PC-3 (cell line): ENCODE measurements at regions not wholly inside any gene's neighbourhood (a gene's known extent, or its start where the extent isn't known, plus 50 kb on each side); places are given as distances from the start of the nearest gene placed in this dataset.

ENCODE experiments used
- ATAC-seq: fragments of 200-7000 bp; cut with Tn5 transposase; 2 replicates; pipeline ENCODE4 v1.9.1; 2020; ENCODE audit warnings: mild to moderate bottlenecking, moderate library complexity
- BruUV-seq: library from RNA; stranded (reverse); fragments of 400-500 nt; replicated peaks from 2 replicates; lab custom pipeline; 2021; lab: Mats Ljungman, UMichigan
- CTCF ChIA-PET: fragments of 300-600 bp; sonication (Branson Sonifier 250); formaldehyde crosslinking; loops from one replicate; lab custom pipeline; 2022; ENCODE audit warnings: antibody characterized with exemption; lab: Charles Lee
- POLR2A ChIA-PET: fragments of 300-600 bp; sonication (Branson Sonifier 250); formaldehyde crosslinking; loops from one replicate; lab custom pipeline; 2022; ENCODE audit warnings: antibody characterized with exemption; ENCODE audit not compliant: unreplicated experiment; lab: Charles Lee
- DNase-seq: peaks from one replicate; pipeline ENCODE4 v3.0.0-alpha.2; 2015
- H2AFZ ChIP-seq: fragments of 300-600 bp; sonication (generic); 2 replicates; pipeline ENCODE4 v1.6.0; 2016; ENCODE audit warnings: antibody characterized with exemption, low read length
- H3F3A ChIP-seq: fragments of 300-600 bp; sonication (generic); one replicate; pipeline ENCODE4 v1.6.0; 2017; ENCODE audit warnings: antibody characterized with exemption, low read length, control low read depth, mild to moderate bottlenecking; ENCODE audit not compliant: unreplicated experiment
- H3K27ac ChIP-seq: fragments of 300-600 bp; sonication (generic); 2 replicates; pipeline ENCODE4 v1.5.1; 2016; ENCODE audit warnings: mild to moderate bottlenecking, low read length
- H3K27me3 ChIP-seq: fragments of 300-600 bp; sonication (generic); 2 replicates; pipeline ENCODE4 v1.6.1; 2016; ENCODE audit warnings: low read length, mixed read lengths
- H3K36me3 ChIP-seq: fragments of 300-600 bp; sonication (generic); 2 replicates; pipeline ENCODE4 v1.6.1; 2016; ENCODE audit warnings: low read depth, mixed run types, low read length, mixed read lengths
- H3K4me1 ChIP-seq: fragments of 300-600 bp; sonication (generic); 2 replicates; pipeline ENCODE4 v1.5.1; 2016; ENCODE audit warnings: low read length; ENCODE audit not compliant: insufficient read depth
- H3K4me2 ChIP-seq: fragments of 300-600 bp; sonication (generic); 2 replicates; pipeline ENCODE4 v1.6.0; 2016; ENCODE audit warnings: low read length
- H3K4me3 ChIP-seq: fragments of 300-600 bp; sonication (generic); 2 replicates; pipeline ENCODE4 v1.5.1; 2016; ENCODE audit warnings: mild to moderate bottlenecking, low read length, mixed read lengths
- H3K79me2 ChIP-seq: fragments of 300-600 bp; sonication (generic); 2 replicates; pipeline ENCODE4 v1.6.1; 2017; ENCODE audit warnings: low read length, mixed read lengths
- H3K9ac ChIP-seq: fragments of 300-600 bp; sonication (generic); 2 replicates; pipeline ENCODE4 v1.6.0; 2016; ENCODE audit warnings: mild to moderate bottlenecking, low read length
- H3K9me2 ChIP-seq: fragments of 300-600 bp; sonication (generic); replicated peaks from 2 replicates; pipeline ENCODE4 v1.6.1; 2016; ENCODE audit warnings: mixed run types, low read length, mixed read lengths
- H3K9me3 ChIP-seq: fragments of 300-600 bp; sonication (generic); 2 replicates; pipeline ENCODE4 v1.6.1; 2016; ENCODE audit warnings: low read length, mixed read lengths
- H4K20me1 ChIP-seq: fragments of 300-600 bp; sonication (generic); 2 replicates; pipeline ENCODE4 v1.6.1; 2016; ENCODE audit warnings: low read length, mixed read lengths
- CTCF ChIP-seq: fragments of 300-600 bp; sonication (generic); conservative IDR thresholded peaks from 2 replicates; pipeline ENCODE4 v1.5.1; 2017; ENCODE audit warnings: antibody characterized with exemption, low read depth, mild to moderate bottlenecking, low read length
- EZH2 ChIP-seq: fragments of 300-600 bp; sonication (generic); IDR thresholded peaks from one replicate; pipeline ENCODE4 v1.6.1; 2017; ENCODE audit warnings: antibody characterized with exemption, mild to moderate bottlenecking, low read length; ENCODE audit not compliant: unreplicated experiment
- EZH2phosphoT487 ChIP-seq: fragments of 300-600 bp; sonication (generic); IDR thresholded peaks from 2 replicates; pipeline ENCODE4 v1.6.1; 2018; ENCODE audit warnings: mild to moderate bottlenecking, antibody characterized with exemption, low read length, borderline replicate concordance
- intact Hi-C: fragments of 100-400 bp; cut with micrococcal nuclease; formaldehyde crosslinking; loops from 2 replicates; pipeline ENCODE4 v1.9.0; 2023

GRCh38 chr2:224325941-224326340, 76.0 kb downstream of the FAM124B start:
- BruUV-seq, result no TSS peak
- no peak for ATAC-seq

GRCh38 chr2:224324604-224325003, 77.3 kb downstream of the FAM124B start:
- DNase-seq (no peak), ATAC-seq (no peak)
- no peaks in the 10 kb centered on the region for H3F3A ChIP-seq
- POLR2A ChIA-PET, result no interaction called here
- no peak overlapping the region for H3K4me3 ChIP-seq
- H2AFZ ChIP-seq, result no peak overlapping the region
- H3K9ac ChIP-seq, result no peak overlapping the region
- intact Hi-C loops, result no loop called here
- no peaks in the 10 kb centered on the region for H3K9me3 ChIP-seq
- no peak overlapping the region for H3K27ac ChIP-seq
- no peaks in the 10 kb centered on the region for H3K79me2 ChIP-seq
- TF ChIP-seq EZH2phosphoT487 (no peak), CTCF (no peak), EZH2 (no peak)
- BruUV-seq, result no TSS peak
- no peaks in the 10 kb centered on the region for H3K4me1 ChIP-seq
- H3K27me3 ChIP-seq, result peaks cover 6% of the 10 kb centered on the region; the same call in 1 of the 2 replicates
- CTCF ChIA-PET, result no interaction called here
- H3K4me2 ChIP-seq, result no peak overlapping the region
- H3K9me2 ChIP-seq, result no peaks in the 10 kb centered on the region
- H3K36me3 ChIP-seq, result no peaks in the 10 kb centered on the region
- no peaks in the 10 kb centered on the region for H4K20me1 ChIP-seq

More at GRCh38 chr2:224325941-224326340, 76.0 kb downstream of the FAM124B start:
- H3F3A ChIP-seq, result no peaks in the 10 kb centered on the region
- H3K27me3 ChIP-seq, result no peaks in the 10 kb centered on the region
- H2AFZ ChIP-seq, result no peak overlapping the region
- H3K9me2 ChIP-seq, result no peaks in the 10 kb centered on the region
- intact Hi-C loops, result no loop called here
- ChIA-PET CTCF (no interaction called here), POLR2A (no interaction called here)
- H3K9ac ChIP-seq, result no peak overlapping the region
- H3K27ac ChIP-seq, result no peak overlapping the region
- H3K4me2 ChIP-seq, result no peak overlapping the region
- H3K4me1 ChIP-seq, result no peaks in the 10 kb centered on the region
- H3K79me2 ChIP-seq, result no peaks in the 10 kb centered on the region
- H3K9me3 ChIP-seq, result no peaks in the 10 kb centered on the region
- TF ChIP-seq EZH2, result no peak
- TF ChIP-seq CTCF, result no peak
- no peak for TF ChIP-seq EZH2phosphoT487
- no peaks in the 10 kb centered on the region for H4K20me1 ChIP-seq
- no peak for DNase-seq
- H3K36me3 ChIP-seq, result no peaks in the 10 kb centered on the region
- H3K4me3 ChIP-seq, result no peak overlapping the region

- Histone ChIP-seq H3K36me3 (no peaks in the 10 kb centered on the region), H3K27me3 (peaks cover 6% of the 10 kb centered on the region; the same call in 1 of the 2 replicates), H3K27ac (no peak overlapping the region), H3F3A (no peaks in the 10 kb centered on the region), H3K4me1 (no peaks in the 10 kb centered on the region), H3K4me3 (no peak overlapping the region), H3K79me2 (no peaks in the 10 kb centered on the region), H3K9me2 (no peaks in the 10 kb centered on the region), H3K9me3 (no peaks in the 10 kb centered on the region), H3K9ac (no peak overlapping the region), H3K4me2 (no peak overlapping the region), H4K20me1 (no peaks in the 10 kb centered on the region), H2AFZ (no peak overlapping the region)
- POLR2A ChIA-PET, result no interaction called here
- TF ChIP-seq EZH2 (no peak), EZH2phosphoT487 (no peak), CTCF (no peak)
- no peak for ATAC-seq
- intact Hi-C loops, result no loop called here
- BruUV-seq, result no TSS peak
- DNase-seq, result no peak
- CTCF ChIA-PET, result no interaction called here
Observed at GRCh38 chr2:224320660-224321059, 81.2 kb downstream of the FAM124B start.
